ENCODE measurements at regions not wholly inside any gene's neighbourhood (a gene's known extent, or its start where the extent isn't known, plus 50 kb on each side); places are given as distances from the start of the nearest gene placed in this dataset.

DNA sequence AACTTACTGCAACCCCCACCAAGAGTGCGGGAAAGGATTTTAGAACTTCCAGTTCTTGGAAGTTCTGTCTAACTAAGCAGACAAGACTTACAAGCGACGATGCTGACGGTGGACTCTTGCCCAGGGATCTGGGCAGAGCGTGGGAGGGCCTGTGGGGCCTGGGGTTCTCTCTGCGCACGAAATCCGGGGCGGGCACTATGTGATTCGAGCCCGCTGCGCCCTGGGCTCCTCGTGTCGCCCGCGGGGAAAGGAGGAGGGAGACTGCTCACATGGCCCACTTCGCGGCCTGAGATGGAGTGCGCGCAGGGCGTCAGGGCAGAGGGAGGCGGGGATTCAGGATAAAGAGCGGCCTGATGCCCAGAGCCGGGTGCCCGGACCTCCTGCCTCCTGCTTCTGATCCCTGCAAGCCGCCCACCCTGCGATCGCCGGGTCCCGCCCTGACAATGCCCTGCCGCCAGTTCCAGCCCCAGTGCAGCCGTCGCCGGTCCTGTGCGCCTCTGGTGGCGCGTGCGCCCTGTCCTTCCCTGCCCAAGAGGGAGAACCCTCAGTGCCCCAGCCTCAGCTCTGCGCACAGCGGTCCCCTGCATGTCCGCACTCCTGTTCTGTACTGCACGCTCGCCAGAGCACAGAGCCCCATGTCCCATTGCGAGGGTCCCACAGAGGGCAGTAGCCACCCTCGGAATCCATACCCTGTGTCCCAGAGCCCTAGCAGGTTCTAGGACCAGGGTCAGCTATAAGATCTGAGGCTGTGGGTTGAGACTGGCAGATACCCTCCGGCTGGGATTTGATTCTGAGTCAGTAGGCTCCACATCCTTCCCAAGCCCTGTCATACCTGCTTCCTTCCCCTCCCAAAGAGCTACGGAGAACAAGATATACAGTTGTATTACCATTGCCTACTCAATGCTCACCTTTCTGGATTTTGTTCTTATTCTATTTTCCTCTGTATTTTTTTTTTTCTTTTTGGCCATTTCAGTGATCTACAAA is 99.4 kb upstream of the TMEM106B start:
- H3K9me3 ChIP-seq (ENCODE audit: low read depth) = no peaks in the 10 kb centered on the region
- no peaks in the 10 kb centered on the region for H3K4me1 ChIP-seq (ENCODE audit: low read depth)
- peak; percentile 52 to 55 for DNase-seq (ENCODE audit: low read depth in 1 of 2, low spot score in 1 of 2)
- peak overlapping the region; percentile 30 for H3K4me3 ChIP-seq
- TF ChIP-seq, protein P1, sequence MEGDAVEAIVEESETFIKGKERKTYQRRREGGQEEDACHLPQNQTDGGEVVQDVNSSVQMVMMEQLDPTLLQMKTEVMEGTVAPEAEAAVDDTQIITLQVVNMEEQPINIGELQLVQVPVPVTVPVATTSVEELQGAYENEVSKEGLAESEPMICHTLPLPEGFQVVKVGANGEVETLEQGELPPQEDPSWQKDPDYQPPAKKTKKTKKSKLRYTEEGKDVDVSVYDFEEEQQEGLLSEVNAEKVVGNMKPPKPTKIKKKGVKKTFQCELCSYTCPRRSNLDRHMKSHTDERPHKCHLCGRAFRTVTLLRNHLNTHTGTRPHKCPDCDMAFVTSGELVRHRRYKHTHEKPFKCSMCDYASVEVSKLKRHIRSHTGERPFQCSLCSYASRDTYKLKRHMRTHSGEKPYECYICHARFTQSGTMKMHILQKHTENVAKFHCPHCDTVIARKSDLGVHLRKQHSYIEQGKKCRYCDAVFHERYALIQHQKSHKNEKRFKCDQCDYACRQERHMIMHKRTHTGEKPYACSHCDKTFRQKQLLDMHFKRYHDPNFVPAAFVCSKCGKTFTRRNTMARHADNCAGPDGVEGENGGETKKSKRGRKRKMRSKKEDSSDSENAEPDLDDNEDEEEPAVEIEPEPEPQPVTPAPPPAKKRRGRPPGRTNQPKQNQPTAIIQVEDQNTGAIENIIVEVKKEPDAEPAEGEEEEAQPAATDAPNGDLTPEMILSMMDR (IDR thresholded peaks at IDR 0.05; ENCODE audit: low read depth, low read length) = no peak
- H3K27ac ChIP-seq = no peak overlapping the region
- no peaks in the 10 kb centered on the region for H3K36me3 ChIP-seq
- H3K27me3 ChIP-seq = peaks cover 38% of the 10 kb centered on the region

- Histone ChIP-seq H3K4me1 (ENCODE audit: low read depth) (peaks cover 4% of the 10 kb centered on the region), H3K27me3 (peaks cover 15% of the 10 kb centered on the region), H3K9me3 (ENCODE audit: low read depth) (no peaks in the 10 kb centered on the region), H3K27ac (no peak overlapping the region), H3K4me3 (no peak overlapping the region), H3K36me3 (no peaks in the 10 kb centered on the region)
- no peak for DNase-seq (ENCODE audit: low read depth in 1 of 2, low spot score in 1 of 2)
- TF ChIP-seq, protein P1 (IDR thresholded peaks at IDR 0.05; ENCODE audit: low read depth, low read length) = no peak
These were observed 93.9 kb upstream of the TMEM106B start for GRCh38 chr7:12117170-12117569.

- H3K36me3 ChIP-seq = no peaks in the 10 kb centered on the region
- DNase-seq (ENCODE audit: low read depth in 1 of 2, low spot score in 1 of 2) = no peak
- TF ChIP-seq, protein P1 (IDR thresholded peaks at IDR 0.05; ENCODE audit: low read depth, low read length) = no peak
- H3K9me3 ChIP-seq (ENCODE audit: low read depth) = no peaks in the 10 kb centered on the region
- no peaks in the 10 kb centered on the region for H3K27me3 ChIP-seq
- H3K4me3 ChIP-seq = no peak overlapping the region
- H3K27ac ChIP-seq = no peak overlapping the region
- H3K4me1 ChIP-seq (ENCODE audit: low read depth) = peaks cover 4% of the 10 kb centered on the region
These were observed 91.3 kb upstream of the TMEM106B start for GRCh38 chr7:12119620-12120303.

GRCh38 chr7:12120632-12121031 is 90.5 kb upstream of the TMEM106B start:
- no peaks in the 10 kb centered on the region for H3K36me3 ChIP-seq
- peaks cover 4% of the 10 kb centered on the region for H3K4me1 ChIP-seq (ENCODE audit: low read depth)
- TF ChIP-seq, protein P1 (IDR thresholded peaks at IDR 0.05; ENCODE audit: low read depth, low read length) = no peak
- no peak overlapping the region for H3K27ac ChIP-seq
- H3K27me3 ChIP-seq = no peaks in the 10 kb centered on the region
- DNase-seq (ENCODE audit: low read depth in 1 of 2, low spot score in 1 of 2) = no peak
- no peak overlapping the region for H3K4me3 ChIP-seq
- no peaks in the 10 kb centered on the region for H3K9me3 ChIP-seq (ENCODE audit: low read depth)

- DNase-seq (ENCODE audit: low read depth in 1 of 2, low spot score in 1 of 2) = no peak
- H3K9me3 ChIP-seq (ENCODE audit: low read depth) = no peaks in the 10 kb centered on the region
- H3K4me1 ChIP-seq (ENCODE audit: low read depth) = peaks cover 4% of the 10 kb centered on the region
- H3K27me3 ChIP-seq = no peaks in the 10 kb centered on the region
- TF ChIP-seq, protein P1 (IDR thresholded peaks at IDR 0.05; ENCODE audit: low read depth, low read length) = no peak
- no peak overlapping the region for H3K4me3 ChIP-seq
- H3K27ac ChIP-seq = no peak overlapping the region
- no peaks in the 10 kb centered on the region for H3K36me3 ChIP-seq
These were observed 87.9 kb upstream of the TMEM106B start for GRCh38 chr7:12123172-12123571.
